ENCODE measurements at regions not wholly inside any gene's neighbourhood (a gene's known extent, or its start where the extent isn't known, plus 50 kb on each side); places are given as distances from the start of the nearest gene placed in this dataset.

GRCh38 chr15:93257920-93258319 is 168.9 kb upstream of the RGMA start:
- ChIA-PET RAD21 (ENCODE audit: unreplicated experiment) (no interaction called here), SMC1A (ENCODE audit: uncharacterized antibody, unreplicated experiment) (no interaction called here), POLR2A (no interaction called here), CTCF (no interaction called here)
- Histone ChIP-seq H3K9ac (ENCODE audit: control insufficient read depth, insufficient read depth, low read length) (no peak overlapping the region), H3K4me2 (ENCODE audit: control insufficient read depth, insufficient read depth) (no peak overlapping the region), H3K4me3 (no peak overlapping the region), H3K4me1 (ENCODE audit: control insufficient read depth, insufficient read depth, low read length) (no peaks in the 10 kb centered on the region), H3K27ac (ENCODE audit: control insufficient read depth, insufficient read depth) (no peak overlapping the region), H2AFZ (ENCODE audit: control insufficient read depth, low read depth, low read length) (no peak overlapping the region), H3K36me3 (ENCODE audit: control insufficient read depth in 2 of 2, insufficient read depth in 2 of 2, low read length in 1 of 2) (no peaks in the 10 kb centered on the region), H3K9me3 (replicated peaks; ENCODE audit: control insufficient read depth, insufficient read depth, low read length) (no peaks in the 10 kb centered on the region), H4K20me1 (ENCODE audit: control insufficient read depth, insufficient read depth) (no peaks in the 10 kb centered on the region), H3K79me2 (ENCODE audit: control insufficient read depth, insufficient read depth, low read length) (no peaks in the 10 kb centered on the region), H3K27me3 (replicated peaks in 1 of 2; ENCODE audit: control insufficient read depth in 2 of 2, insufficient read depth in 2 of 2, low read length in 1 of 2) (no peaks in the 10 kb centered on the region; a peak in 1 of 4 replicates)
- no TSS peak for BruUV-seq (replicated peaks)
- FAIRE-seq (no peak), ATAC-seq (no peak), DNase-seq (ENCODE audit: low read depth, low spot score) (no peak)
- intact Hi-C loops (cut with micrococcal nuclease; ENCODE audit: unreplicated experiment), result no loop called here
- no peak for TF ChIP-seq RB1 (IDR thresholded peaks at IDR 0.05; ENCODE audit: borderline replicate concordance)
- no peak for TF ChIP-seq NFYB (IDR thresholded peaks at IDR 0.05; ENCODE audit: insufficient read depth, low read depth, low read length)
- TF ChIP-seq TCF3 (IDR thresholded peaks at IDR 0.05; ENCODE audit: borderline replicate concordance, insufficient read depth, low read depth, low read length), result no peak
- TF ChIP-seq, protein P1, sequence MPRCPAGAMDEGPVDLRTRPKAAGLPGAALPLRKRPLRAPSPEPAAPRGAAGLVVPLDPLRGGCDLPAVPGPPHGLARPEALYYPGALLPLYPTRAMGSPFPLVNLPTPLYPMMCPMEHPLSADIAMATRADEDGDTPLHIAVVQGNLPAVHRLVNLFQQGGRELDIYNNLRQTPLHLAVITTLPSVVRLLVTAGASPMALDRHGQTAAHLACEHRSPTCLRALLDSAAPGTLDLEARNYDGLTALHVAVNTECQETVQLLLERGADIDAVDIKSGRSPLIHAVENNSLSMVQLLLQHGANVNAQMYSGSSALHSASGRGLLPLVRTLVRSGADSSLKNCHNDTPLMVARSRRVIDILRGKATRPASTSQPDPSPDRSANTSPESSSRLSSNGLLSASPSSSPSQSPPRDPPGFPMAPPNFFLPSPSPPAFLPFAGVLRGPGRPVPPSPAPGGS (IDR thresholded peaks at IDR 0.05; ENCODE audit: borderline replicate concordance, insufficient read depth, low read depth, low read length, poor library complexity, severe bottlenecking), result no peak
- no peak for TF ChIP-seq YY1 (IDR thresholded peaks at IDR 0.05; ENCODE audit: low read depth, low read length)
- no peak for TF ChIP-seq IRF4 (IDR thresholded peaks at IDR 0.05; ENCODE audit: low read depth, low read length)
- no peak for TF ChIP-seq YBX1 (IDR thresholded peaks at IDR 0.05)
- no peak for TF ChIP-seq BCL11A (IDR thresholded peaks at IDR 0.05; ENCODE audit: low read depth, low read length)
- no peak for TF ChIP-seq HDGF (IDR thresholded peaks at IDR 0.05)
- no peak for TF ChIP-seq SMAD5 (IDR thresholded peaks at IDR 0.05; ENCODE audit: low read depth)
- TF ChIP-seq LARP7 (IDR thresholded peaks at IDR 0.05), result no peak
- no peak for TF ChIP-seq IKZF1 (conservative IDR thresholded peaks at IDR 0.05)
- TF ChIP-seq GABPA (IDR thresholded peaks at IDR 0.05; ENCODE audit: low read depth), result no peak
- TF ChIP-seq E2F8 (IDR thresholded peaks at IDR 0.05; ENCODE audit: low read depth, partially characterized antibody), result no peak
- no peak for TF ChIP-seq HDAC2 (IDR thresholded peaks at IDR 0.05)
- TF ChIP-seq, protein P2, sequence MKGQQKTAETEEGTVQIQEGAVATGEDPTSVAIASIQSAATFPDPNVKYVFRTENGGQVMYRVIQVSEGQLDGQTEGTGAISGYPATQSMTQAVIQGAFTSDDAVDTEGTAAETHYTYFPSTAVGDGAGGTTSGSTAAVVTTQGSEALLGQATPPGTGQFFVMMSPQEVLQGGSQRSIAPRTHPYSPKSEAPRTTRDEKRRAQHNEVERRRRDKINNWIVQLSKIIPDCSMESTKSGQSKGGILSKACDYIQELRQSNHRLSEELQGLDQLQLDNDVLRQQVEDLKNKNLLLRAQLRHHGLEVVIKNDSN (IDR thresholded peaks at IDR 0.05; ENCODE audit: borderline replicate concordance, extremely low read length, insufficient read depth, low read depth, low read length), result no peak
- TF ChIP-seq BCLAF1 (IDR thresholded peaks at IDR 0.05), result no peak
- no peak for TF ChIP-seq BRCA1 (IDR thresholded peaks at IDR 0.05; ENCODE audit: low read depth, low read length)
- TF ChIP-seq ZNF384 (IDR thresholded peaks at IDR 0.05; ENCODE audit: borderline replicate concordance, low read depth, low read length), result no peak
- in situ Hi-C loops (cut with MboI), result no loop called here
- WGBS (ENCODE audit: insufficient coverage, insufficient replicate concordance, low lambda C conversion rate, missing lambda C conversion rate), result 20% methylated on average over 3 of the region's 3 CpGs

Measured in GM12878 (cell line).